ENCODE measurements at regions not wholly inside any gene's neighbourhood (a gene's known extent, or its start where the extent isn't known, plus 50 kb on each side); places are given as distances from the start of the nearest gene placed in this dataset.
"Not testable (repeated sequence)": the region's sequence is repeated elsewhere in the genome, so short reads cannot be mapped to it uniquely, and the experiment has no call there.

- DNase-seq, result no peak
These were observed 114.7 kb upstream of the OTUD4 start for GRCh38 chr4:145295122-145295521.

DNA sequence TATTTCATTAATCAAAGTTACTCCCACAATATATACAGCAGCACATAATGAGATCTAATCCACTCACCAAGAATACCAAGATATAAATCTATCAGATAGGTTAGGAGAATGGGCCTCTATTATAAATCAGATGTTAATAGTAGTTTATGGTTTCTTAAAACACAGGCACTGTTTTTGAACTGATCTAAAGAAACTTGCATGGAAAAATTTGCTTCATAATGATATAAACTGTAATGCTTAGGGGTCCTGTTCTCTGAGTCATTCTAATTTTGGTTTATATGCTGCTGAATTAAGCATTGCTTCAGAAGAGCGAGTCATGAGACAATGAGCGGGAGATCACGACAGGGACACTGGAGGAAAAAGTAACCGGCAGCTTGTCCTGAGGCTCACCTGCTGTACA, 113.3 kb upstream of the OTUD4 start:
- DNase-seq, result no peak

DNA sequence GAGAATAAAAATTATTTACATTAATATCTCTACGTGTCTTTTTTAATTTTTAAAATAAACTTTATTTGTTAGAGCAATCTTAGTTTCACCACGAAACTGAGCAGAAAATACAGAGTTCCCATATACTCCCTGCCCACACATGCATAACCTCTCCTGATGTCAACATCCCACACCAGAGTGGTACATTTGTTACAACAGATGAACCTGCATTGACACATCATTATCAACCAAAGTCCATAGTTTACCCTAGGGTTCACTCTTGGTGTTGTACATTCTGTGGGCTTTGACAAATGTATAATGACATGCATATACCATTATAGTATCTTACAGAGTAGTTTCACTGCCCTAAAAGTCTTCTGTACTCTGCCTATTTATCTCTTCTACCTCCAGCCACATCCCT, 110.6 kb upstream of the OTUD4 start:
- no peak for DNase-seq

GRCh38 chr4:145289403-145290076, 109.2 kb upstream of the OTUD4 start:
- DNase-seq, result no peak

- DNase-seq, result no peak
These were observed 107.0 kb upstream of the OTUD4 start for GRCh38 chr4:145287351-145287750.

DNA sequence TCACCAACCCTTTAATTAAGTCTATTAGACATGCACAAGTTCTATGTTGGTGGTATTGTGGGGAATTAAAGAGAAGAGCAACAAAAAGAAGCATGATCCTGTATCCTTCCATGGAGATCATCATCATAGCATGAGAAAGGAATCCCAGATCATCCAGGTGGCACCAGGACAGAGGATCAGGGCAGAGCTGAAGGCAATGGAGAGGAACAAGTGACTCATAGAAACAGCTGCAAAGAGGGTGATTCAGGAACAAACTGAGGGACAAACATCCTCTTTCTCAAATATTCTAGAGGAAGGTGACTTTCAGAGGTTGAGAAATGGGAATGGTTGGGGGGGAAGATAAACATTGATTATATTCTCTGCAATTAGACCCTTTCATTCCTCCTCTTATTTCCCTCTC, 105.5 kb upstream of the OTUD4 start:
- no peak for DNase-seq

DNA sequence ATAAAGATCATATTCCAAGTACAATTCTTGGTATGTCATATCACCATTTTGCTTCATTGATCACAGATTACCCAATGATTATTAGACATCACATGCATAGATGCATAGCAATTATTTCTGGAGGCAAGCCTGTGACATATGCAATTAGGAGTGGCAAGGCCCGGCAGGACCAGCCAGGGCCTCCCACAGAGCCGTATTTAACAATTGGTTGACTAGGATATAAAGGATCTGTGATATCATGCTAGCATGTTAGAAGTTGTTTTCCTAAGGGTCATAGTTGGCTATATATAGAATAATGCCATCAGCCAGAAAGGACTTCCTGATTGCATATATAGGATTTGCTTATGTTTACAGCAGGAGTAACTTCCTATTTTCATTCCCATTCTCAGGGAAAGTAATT, 103.5 kb upstream of the OTUD4 start:
- no peak for DNase-seq

- DNase-seq, result no peak
These were observed 101.6 kb upstream of the OTUD4 start for GRCh38 chr4:145281951-145282350.

DNA sequence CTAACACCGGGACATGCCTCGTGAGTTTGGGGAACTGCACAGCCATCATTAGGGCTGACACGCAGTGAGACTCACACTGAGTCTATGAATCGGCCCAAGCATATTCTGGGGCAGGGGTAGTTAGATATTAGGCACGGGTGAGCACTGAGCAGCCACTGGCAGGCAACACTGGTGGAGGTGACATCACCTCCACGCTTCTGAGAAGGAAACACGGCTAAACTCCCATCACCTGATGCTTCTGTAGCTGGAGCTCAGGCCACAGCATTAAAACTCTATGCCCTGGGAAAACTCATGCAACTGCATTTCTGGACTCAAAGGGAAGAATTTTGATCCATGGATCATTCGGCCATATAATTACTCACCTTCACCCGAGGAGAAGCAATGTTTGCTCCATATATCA, 100.8 kb upstream of the OTUD4 start:
- no peak for DNase-seq

- DNase-seq, result no peak
These were observed 100.2 kb upstream of the OTUD4 start for GRCh38 chr4:145280541-145280940.

GRCh38 chr4:145279122-145279960, 99.0 kb upstream of the OTUD4 start:
- DNase-seq, result no peak

- DNase-seq, result no peak
These were observed 98.1 kb upstream of the OTUD4 start for GRCh38 chr4:145278341-145279121.

GRCh38 chr4:145277011-145277410, 96.6 kb upstream of the OTUD4 start:
- DNase-seq, result no peak

GRCh38 chr4:145276050-145276449, 95.7 kb upstream of the OTUD4 start:
- no peak for DNase-seq

- no peak for DNase-seq
These were observed 90.8 kb upstream of the OTUD4 start for GRCh38 chr4:145271194-145271593.

DNA sequence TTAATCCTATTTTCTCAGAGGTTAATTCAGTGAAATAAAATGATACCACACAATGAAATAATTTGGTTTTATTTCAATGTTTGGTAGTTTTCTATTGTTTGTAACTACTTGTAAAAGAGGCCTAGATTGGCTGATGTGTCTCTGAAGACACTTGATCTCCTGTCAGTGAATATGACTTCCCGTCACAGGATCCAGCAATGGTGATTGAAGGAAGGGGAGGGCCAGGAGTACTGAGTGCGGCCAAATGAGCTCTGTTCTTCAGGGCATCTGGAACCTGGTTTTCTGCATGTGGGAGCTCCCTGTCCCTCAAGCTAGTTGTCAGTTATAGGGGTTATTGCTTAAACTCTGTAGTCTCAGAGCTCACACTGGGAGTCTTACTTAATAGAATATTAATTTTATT, 86.5 kb upstream of the OTUD4 start:
- no peak for DNase-seq

GRCh38 chr4:145260091-145260490, 79.7 kb upstream of the OTUD4 start:
- no peak for DNase-seq

DNA sequence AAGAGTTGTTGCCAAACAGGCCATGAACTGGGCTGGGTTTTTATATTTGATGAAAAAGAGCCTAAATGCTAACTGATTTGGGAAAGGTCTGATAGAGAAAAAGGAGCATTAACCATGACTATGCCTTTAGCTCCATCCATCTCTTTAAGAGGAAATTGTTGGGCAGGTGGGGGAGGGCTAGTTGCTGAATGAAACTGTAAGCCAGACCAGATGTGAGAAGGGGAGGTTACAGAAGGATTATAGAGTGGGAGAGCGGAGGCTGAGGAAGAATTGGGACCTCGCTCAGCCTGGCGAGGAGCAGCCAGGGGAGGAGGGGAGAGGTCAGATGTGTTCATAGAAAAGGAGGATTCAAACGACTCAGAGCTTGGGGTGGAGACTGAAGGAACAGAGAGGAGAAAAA, 74.9 kb upstream of the OTUD4 start:
- DNase-seq, result not testable (repeated sequence)

GRCh38 chr4:145252190-145252589, 71.8 kb upstream of the OTUD4 start:
- no peak for DNase-seq

- no peak for DNase-seq
These were observed 71.0 kb upstream of the OTUD4 start for GRCh38 chr4:145251391-145251790.

GRCh38 chr4:145248971-145249370, 68.6 kb upstream of the OTUD4 start:
- no peak for DNase-seq

DNA sequence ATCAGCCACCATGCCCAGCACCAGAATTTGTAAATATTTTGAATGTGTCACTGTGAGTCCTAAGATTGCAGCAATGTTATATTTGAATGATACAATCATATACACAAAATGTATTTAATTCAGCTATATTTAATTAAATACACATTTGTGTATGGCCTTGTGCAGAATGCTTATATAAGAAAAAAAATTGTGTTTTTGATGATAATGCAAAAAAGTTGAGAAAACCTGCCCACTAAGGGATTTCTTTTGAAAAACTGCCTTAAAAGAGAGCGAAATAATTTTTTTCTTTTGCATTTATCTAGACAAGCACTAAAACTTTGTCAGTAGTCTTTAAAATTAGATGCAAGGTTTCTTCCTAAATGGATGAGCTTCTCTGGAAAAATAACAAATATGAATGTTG, 68.1 kb upstream of the OTUD4 start:
- no peak for DNase-seq

GRCh38 chr4:145234091-145234706, 53.8 kb upstream of the OTUD4 start:
- DNase-seq, result peak; percentile 20 to 37
